HG02759 (cell line): ENCODE measurements at regions not wholly inside any gene's neighbourhood (a gene's known extent, or its start where the extent isn't known, plus 50 kb on each side); places are given as distances from the start of the nearest gene placed in this dataset.

ENCODE experiments used
- ATAC-seq: cut with Tn5 transposase; IDR thresholded peaks from one replicate; pipeline ENCODE4 v1.9.1; 2021; ENCODE audit warnings: mild to moderate bottlenecking, moderate library complexity; ENCODE audit not compliant: unreplicated experiment

- no peak for ATAC-seq
These were observed 291.3 kb downstream of the TLE3 start for GRCh38 chr15:69806287-69806915.

DNA sequence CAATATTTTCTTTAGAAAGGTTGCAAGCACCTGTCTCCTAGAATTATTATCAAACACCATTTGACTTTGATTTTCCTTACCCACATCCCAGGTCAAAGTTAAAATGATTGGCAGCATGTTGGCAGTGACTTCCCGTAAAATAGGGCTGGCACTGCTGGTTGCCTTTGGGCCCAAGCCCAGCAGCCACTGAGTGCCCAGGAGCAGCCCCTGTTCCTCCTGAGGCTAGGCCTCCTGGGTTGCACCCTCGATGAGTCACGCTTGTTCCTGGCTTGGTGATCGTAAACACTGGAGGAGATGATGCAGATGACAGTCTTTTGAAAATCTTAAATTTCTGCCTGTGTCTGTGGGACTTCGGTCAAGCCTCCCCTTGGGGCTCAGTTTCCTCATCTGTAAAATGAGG, 290.0 kb downstream of the TLE3 start:
- ATAC-seq = no peak

- ATAC-seq = no peak
These were observed 289.0 kb downstream of the TLE3 start for GRCh38 chr15:69808756-69809155.

DNA sequence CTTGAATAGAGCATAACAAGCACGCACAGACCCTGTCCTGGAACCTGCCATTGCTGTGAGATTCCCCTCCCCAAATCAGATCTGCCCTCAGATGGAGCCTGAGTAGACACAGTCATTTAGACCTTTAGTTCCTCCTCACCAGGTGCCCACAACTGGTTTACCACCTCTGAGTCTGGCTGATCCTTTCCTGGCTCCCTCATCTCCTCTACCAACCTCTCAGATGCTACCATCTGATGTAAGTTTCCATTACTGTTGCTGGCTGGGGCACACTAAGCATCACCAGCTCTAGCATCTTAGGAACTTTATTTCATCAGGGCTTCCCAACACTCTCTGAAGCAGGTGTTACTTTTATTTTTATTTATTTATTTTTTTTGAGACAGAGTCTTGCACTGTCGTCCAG, 288.3 kb downstream of the TLE3 start:
- no peak for ATAC-seq

GRCh38 chr15:69810431-69811354, 287.0 kb downstream of the TLE3 start:
- no peak for ATAC-seq

GRCh38 chr15:69812861-69813261, 284.9 kb downstream of the TLE3 start:
- ATAC-seq = no peak

DNA sequence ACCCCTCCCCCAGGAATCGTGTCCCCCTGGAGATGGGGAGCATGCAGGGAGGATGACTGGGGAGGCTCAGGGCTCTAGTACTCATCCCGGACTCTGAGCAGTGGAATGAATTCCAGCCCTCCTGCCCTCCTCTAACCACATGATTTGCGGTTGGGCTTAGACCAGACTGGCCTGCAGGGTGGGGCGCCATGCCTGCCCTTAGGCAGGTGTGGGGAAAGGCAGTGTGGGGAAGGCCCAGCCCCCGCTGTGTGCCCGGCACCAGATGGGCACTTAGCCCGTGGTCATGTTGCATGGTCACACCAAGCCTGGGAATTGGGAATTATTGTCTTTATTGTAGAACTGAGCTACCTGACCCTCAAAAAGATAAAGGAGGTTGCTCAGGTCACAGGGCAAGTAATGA, 283.8 kb downstream of the TLE3 start:
- ATAC-seq = no peak

DNA sequence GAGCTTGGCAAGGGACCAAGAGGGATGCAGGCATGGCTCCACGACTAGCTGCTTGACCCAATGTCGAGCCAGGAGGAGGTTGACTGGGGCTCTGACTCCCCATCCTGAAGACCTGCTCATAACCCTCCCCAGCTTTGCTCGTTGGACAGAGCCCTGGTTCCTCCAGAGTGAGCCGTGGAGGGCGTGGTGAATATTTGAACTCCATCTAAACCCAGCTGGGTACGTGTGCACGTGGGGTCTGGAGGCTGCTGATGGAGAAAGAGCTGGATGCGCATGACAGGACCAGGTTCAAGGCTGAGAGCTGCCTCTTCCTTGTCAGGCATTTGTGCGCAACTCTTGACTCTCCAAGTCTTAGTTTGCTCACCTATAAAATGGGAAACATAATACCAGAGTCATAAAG, 282.8 kb downstream of the TLE3 start:
- ATAC-seq = no peak

DNA sequence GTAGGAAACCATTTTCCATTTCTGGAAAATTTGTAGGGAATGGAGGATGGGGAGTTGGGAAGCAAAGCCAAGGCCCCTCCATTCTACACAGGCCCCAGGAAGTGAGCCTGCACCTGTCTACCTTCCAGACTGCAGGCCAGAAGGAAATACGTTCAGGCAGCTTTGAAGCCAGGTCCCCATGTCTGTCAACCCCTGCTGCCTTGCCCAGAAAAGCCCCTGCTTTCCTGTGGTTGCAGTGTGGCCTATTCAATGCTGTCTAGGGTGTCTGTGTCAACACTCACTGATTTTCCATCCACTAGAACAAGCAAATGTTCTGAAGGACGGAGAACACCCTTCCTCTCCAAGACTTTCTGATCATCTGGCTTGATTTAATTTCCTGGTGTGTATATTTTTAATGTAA, 281.9 kb downstream of the TLE3 start:
- ATAC-seq = no peak

GRCh38 chr15:69816522-69816921, 281.2 kb downstream of the TLE3 start:
- no peak for ATAC-seq

DNA sequence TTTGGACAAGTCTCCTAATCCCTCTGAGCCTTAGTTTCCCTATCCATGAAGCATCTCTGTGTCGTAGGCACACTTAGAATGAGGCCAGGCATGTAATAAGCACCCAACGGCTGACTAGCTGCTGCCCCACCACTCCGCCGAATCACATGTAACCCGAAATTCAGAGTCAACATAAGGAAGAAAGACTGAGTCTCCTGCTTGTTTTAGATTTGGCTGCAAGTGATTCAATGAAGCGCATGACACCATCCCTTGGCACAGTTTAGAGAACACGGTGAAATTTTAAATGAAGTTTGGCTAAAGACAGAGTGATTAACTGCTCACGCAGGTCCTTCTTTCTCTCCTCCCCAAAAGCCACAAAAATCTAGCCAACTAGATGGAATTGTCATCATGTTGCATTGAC, 279.2 kb downstream of the TLE3 start:
- ATAC-seq = no peak

- no peak for ATAC-seq
These were observed 278.3 kb downstream of the TLE3 start for GRCh38 chr15:69819371-69819770.

GRCh38 chr15:69820819-69821218, 276.9 kb downstream of the TLE3 start:
- no peak for ATAC-seq

GRCh38 chr15:69823223-69823907, 274.4 kb downstream of the TLE3 start:
- ATAC-seq = no peak

- ATAC-seq = no peak
These were observed 273.4 kb downstream of the TLE3 start for GRCh38 chr15:69824075-69824876.

DNA sequence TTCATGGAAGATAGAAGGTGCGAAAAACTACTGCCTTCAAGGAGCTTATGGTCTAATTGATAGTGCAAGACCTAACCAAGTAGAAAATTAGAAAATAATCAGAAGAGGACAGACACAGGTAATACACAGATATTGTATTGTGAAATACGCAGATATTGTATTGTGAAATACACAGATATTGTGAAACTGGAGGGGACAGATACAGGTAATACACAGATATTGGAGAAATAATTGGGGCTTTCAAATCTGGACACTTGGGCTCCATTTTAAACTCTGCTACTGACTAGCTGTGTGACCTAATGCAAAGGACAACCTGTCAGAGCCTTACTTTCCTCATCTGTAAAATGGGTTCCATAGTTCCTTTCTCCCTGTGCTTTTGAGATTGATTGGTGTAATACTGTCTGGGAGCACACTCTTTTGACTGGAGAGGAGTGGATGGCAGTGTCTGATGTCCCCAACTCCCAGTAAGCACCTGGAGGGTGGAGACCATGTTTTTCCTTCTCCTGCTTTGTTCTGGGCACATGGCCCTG, 272.8 kb downstream of the TLE3 start:
- ATAC-seq = no peak

DNA sequence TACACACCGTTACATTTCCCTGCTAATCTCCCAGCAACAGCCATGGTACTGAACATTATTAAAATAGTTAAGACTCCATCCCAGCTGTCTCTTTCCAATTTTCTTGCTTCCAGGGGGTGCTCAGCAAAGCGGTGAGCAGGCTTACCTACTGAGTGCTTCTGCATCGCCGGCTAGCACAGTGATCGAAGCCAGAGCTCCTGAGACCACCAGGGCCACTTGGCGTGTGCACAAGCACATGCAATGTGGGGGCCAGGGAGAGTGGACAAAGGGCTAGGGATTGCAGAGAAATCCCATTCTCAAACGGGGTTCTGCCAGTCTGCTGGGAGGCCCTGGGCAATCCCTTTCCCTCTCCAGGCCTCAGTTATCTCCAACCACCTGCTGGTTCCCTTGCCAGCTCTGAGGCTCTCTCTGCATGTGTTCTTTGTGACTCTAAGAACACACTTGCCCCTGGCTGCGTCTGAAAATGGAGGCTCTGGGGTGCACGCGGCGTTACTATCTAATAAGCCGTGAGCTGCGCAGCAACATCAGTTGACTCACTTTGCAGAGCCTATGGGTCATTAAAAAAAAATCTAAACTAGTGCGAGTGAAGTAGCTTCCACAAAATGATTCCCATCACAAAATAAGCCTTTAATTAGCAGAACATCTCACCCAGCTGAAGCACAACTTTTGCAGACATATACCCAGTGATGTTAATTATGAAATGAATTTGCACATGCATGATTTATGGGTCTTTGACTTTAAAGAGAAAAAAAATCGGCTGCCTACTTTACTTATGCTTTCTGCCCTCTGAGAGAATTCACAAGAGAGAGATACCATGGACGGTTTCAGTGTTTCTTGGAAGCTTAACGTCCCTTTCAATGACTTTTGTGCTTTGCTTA, 271.5 kb downstream of the TLE3 start:
- no peak for ATAC-seq

- no peak for ATAC-seq
These were observed 270.9 kb downstream of the TLE3 start for GRCh38 chr15:69826819-69827175.

DNA sequence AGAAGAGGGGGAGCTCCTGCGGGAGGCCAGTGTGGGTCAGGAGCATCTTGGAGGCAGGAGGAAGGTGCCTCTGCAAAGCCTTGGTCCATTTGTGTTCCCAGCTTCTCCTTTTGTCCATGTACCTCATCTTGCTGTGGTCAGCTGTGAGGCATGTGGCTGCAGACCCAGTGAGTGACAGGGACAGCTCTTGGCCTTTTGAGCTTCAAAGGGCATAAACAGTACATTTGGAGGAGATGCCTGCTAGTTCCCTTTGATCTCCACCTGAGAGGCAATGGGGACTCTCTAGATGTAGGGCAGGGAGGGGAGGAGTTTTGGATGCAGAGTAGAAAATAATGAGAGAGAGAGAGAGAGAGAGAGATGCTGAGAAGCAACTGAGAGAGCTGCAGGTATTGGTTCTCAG, 270.0 kb downstream of the TLE3 start:
- ATAC-seq = no peak
